ENCODE measurements at regions not wholly inside any gene's neighbourhood (a gene's known extent, or its start where the extent isn't known, plus 50 kb on each side); places are given as distances from the start of the nearest gene placed in this dataset.

DNA sequence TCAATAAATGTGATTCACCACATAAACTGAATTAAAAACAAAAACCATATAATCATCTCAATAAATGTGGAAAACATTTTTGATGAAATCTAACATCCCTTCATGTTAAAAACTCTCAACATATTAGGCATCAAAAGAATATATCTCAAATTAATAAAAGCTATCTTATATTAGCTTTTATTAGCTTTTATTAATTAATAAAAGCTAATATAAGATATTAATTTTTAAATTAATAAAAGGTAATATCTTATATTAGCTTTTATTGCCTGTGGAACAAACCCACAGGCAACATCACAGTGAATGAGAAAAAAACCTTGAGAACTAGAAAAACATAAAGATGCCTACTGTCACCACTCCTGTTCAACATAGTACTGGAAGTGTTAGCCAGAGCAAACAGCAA is 338.9 kb upstream of the GRIA1 start:
- DNase-seq (no peak), ATAC-seq (ENCODE audit: insufficient read depth, low read depth) (no peak)
- no peaks in the 10 kb centered on the region for H4K20me1 ChIP-seq (ENCODE audit: insufficient read depth, low read length)
- no peak overlapping the region for H2AFZ ChIP-seq (ENCODE audit: low read depth, low read length)
- H3K4me3 ChIP-seq (ENCODE audit: low read depth in 1 of 2, low read length in 2 of 2), result no peak overlapping the region
- H3K9ac ChIP-seq (ENCODE audit: low read depth, low read length), result no peak overlapping the region
- no peak for TF ChIP-seq EZH2 (IDR thresholded peaks at IDR 0.05; ENCODE audit: borderline replicate concordance, low read depth, low read length, severe bottlenecking)
- no peak for TF ChIP-seq CTCF (IDR thresholded peaks at IDR 0.05; ENCODE audit: borderline replicate concordance, extremely low read depth, low read length, poor library complexity, severe bottlenecking)
- H3K9me3 ChIP-seq (ENCODE audit: insufficient read depth, low read length, severe bottlenecking), result no peaks in the 10 kb centered on the region
- H3K27me3 ChIP-seq (ENCODE audit: insufficient read depth, low read length, poor library complexity), result no peaks in the 10 kb centered on the region
- H3K79me2 ChIP-seq (ENCODE audit: insufficient read depth, low read length), result no peaks in the 10 kb centered on the region
- H3K36me3 ChIP-seq (ENCODE audit: insufficient read depth, low read length), result no peaks in the 10 kb centered on the region
- H3K4me2 ChIP-seq (ENCODE audit: insufficient read depth, low read length), result no peak overlapping the region
- H3K4me1 ChIP-seq (ENCODE audit: insufficient read depth, low read length), result no peaks in the 10 kb centered on the region
- H3K27ac ChIP-seq (ENCODE audit: low read length), result no peak overlapping the region

DNA sequence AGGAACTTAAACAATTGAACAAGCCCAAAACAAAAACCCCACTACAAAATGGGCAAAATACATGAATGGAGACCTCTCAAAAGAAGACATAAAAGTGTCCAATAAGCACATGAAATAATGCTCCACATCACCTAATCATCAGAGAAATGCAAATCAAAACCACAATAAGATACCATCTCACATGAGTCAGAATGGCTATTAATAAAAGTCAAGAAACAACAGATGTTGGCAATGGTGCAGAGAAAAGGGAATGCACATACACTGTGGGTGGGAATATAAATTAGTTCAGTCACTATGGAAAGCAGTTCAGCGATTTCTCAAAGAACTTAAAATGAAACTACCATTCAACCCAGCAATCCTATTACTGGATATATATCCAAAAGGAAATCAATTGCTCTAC is 337.4 kb upstream of the GRIA1 start:
- no peaks in the 10 kb centered on the region for H4K20me1 ChIP-seq (ENCODE audit: insufficient read depth, low read length)
- no peaks in the 10 kb centered on the region for H3K9me3 ChIP-seq (ENCODE audit: insufficient read depth, low read length, severe bottlenecking)
- no peak overlapping the region for H3K4me2 ChIP-seq (ENCODE audit: insufficient read depth, low read length)
- no peaks in the 10 kb centered on the region for H3K79me2 ChIP-seq (ENCODE audit: insufficient read depth, low read length)
- no peaks in the 10 kb centered on the region for H3K36me3 ChIP-seq (ENCODE audit: insufficient read depth, low read length)
- H3K27me3 ChIP-seq (ENCODE audit: insufficient read depth, low read length, poor library complexity), result no peaks in the 10 kb centered on the region
- DNase-seq (no peak), ATAC-seq (ENCODE audit: insufficient read depth, low read depth) (no peak)
- H3K4me3 ChIP-seq (ENCODE audit: low read depth in 1 of 2, low read length in 2 of 2), result no peak overlapping the region
- H2AFZ ChIP-seq (ENCODE audit: low read depth, low read length), result no peak overlapping the region
- no peak overlapping the region for H3K27ac ChIP-seq (ENCODE audit: low read length)
- no peak overlapping the region for H3K9ac ChIP-seq (ENCODE audit: low read depth, low read length)
- TF ChIP-seq EZH2 (IDR thresholded peaks at IDR 0.05; ENCODE audit: borderline replicate concordance, low read depth, low read length, severe bottlenecking) (no peak), CTCF (IDR thresholded peaks at IDR 0.05; ENCODE audit: borderline replicate concordance, extremely low read depth, low read length, poor library complexity, severe bottlenecking) (no peak)
- no peaks in the 10 kb centered on the region for H3K4me1 ChIP-seq (ENCODE audit: insufficient read depth, low read length)

DNA sequence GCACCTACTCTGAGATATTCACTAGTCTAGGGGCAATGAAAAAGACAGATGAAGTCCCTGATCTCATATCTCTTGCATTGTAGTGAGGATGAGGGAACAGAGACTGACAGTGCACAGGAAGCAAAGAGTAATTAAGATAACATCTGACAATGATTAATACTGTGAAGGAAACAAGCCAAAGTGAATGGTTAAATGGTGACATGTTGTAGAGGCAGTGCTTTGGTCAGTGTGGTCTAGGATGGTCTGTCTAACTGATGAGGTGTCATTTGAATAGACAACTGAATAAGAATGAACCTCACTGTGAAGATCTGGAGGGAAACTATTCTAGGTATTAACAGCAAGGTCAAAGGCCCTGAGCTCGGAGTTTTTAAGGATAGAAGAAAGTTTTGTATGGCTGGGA is 333.3 kb upstream of the GRIA1 start:
- Histone ChIP-seq H3K27me3 (ENCODE audit: insufficient read depth, low read length, poor library complexity) (no peaks in the 10 kb centered on the region), H3K4me3 (ENCODE audit: low read depth in 1 of 2, low read length in 2 of 2) (no peak overlapping the region), H3K4me1 (ENCODE audit: insufficient read depth, low read length) (no peaks in the 10 kb centered on the region), H3K79me2 (ENCODE audit: insufficient read depth, low read length) (no peaks in the 10 kb centered on the region), H4K20me1 (ENCODE audit: insufficient read depth, low read length) (no peaks in the 10 kb centered on the region), H3K36me3 (ENCODE audit: insufficient read depth, low read length) (no peaks in the 10 kb centered on the region), H2AFZ (ENCODE audit: low read depth, low read length) (no peak overlapping the region), H3K4me2 (ENCODE audit: insufficient read depth, low read length) (no peak overlapping the region), H3K27ac (ENCODE audit: low read length) (no peak overlapping the region), H3K9ac (ENCODE audit: low read depth, low read length) (no peak overlapping the region), H3K9me3 (ENCODE audit: insufficient read depth, low read length, severe bottlenecking) (no peaks in the 10 kb centered on the region)
- ATAC-seq (ENCODE audit: insufficient read depth, low read depth) (no peak), DNase-seq (no peak)
- TF ChIP-seq EZH2 (IDR thresholded peaks at IDR 0.05; ENCODE audit: borderline replicate concordance, low read depth, low read length, severe bottlenecking) (no peak), CTCF (IDR thresholded peaks at IDR 0.05; ENCODE audit: borderline replicate concordance, extremely low read depth, low read length, poor library complexity, severe bottlenecking) (no peak)

GRCh38 chr5:153158608-153159007 is 331.9 kb upstream of the GRIA1 start:
- Histone ChIP-seq H3K4me1 (ENCODE audit: insufficient read depth, low read length) (no peaks in the 10 kb centered on the region), H3K27me3 (ENCODE audit: insufficient read depth, low read length, poor library complexity) (no peaks in the 10 kb centered on the region), H3K79me2 (ENCODE audit: insufficient read depth, low read length) (no peaks in the 10 kb centered on the region), H3K9ac (ENCODE audit: low read depth, low read length) (no peak overlapping the region), H3K9me3 (ENCODE audit: insufficient read depth, low read length, severe bottlenecking) (no peaks in the 10 kb centered on the region), H3K27ac (ENCODE audit: low read length) (no peak overlapping the region), H2AFZ (ENCODE audit: low read depth, low read length) (no peak overlapping the region), H3K4me2 (ENCODE audit: insufficient read depth, low read length) (no peak overlapping the region), H3K4me3 (ENCODE audit: low read depth in 1 of 2, low read length in 2 of 2) (no peak overlapping the region), H4K20me1 (ENCODE audit: insufficient read depth, low read length) (no peaks in the 10 kb centered on the region), H3K36me3 (ENCODE audit: insufficient read depth, low read length) (no peaks in the 10 kb centered on the region)
- TF ChIP-seq CTCF (IDR thresholded peaks at IDR 0.05; ENCODE audit: borderline replicate concordance, extremely low read depth, low read length, poor library complexity, severe bottlenecking), result no peak
- TF ChIP-seq EZH2 (IDR thresholded peaks at IDR 0.05; ENCODE audit: borderline replicate concordance, low read depth, low read length, severe bottlenecking), result no peak
- ATAC-seq (ENCODE audit: insufficient read depth, low read depth) (no peak), DNase-seq (no peak)

All from DND-41 (cell line).